Bronchial epithelial cell (primary cell): ENCODE measurements at regions not wholly inside any gene's neighbourhood (a gene's known extent, or its start where the extent isn't known, plus 50 kb on each side); places are given as distances from the start of the nearest gene placed in this dataset.

Experiments
- DNase-seq: peaks from one replicate; pipeline ENCODE4 v3.0.0-alpha.2; 2010; ENCODE audit warnings: low read depth
- FAIRE-seq: peaks from 2 replicates; lab custom pipeline; 2011; peaks lifted over from hg19 to GRCh38; lab: Jason Lieb, UNC
- H3K27me3 ChIP-seq: 2 replicates; pipeline ENCODE4 v1.5.1; 2011; ENCODE audit warnings: low read length; ENCODE audit not compliant: control insufficient read depth, insufficient read depth
- H3K36me3 ChIP-seq: 2 replicates; pipeline ENCODE4 v1.5.1; 2011; ENCODE audit warnings: low read length; ENCODE audit not compliant: control insufficient read depth, insufficient read depth
- H3K4me3 ChIP-seq: 2 replicates; pipeline ENCODE4 v1.5.1; 2011; ENCODE audit warnings: mild to moderate bottlenecking, low read depth, low read length, control low read depth
- TF ChIP-seq, protein P1 (sequence below): IDR thresholded peaks from 2 replicates; pipeline ENCODE4 v1.5.1; 2011; ENCODE audit warnings: mild to moderate bottlenecking, moderate library complexity, low read length, control low read depth, inconsistent platforms; ENCODE audit not compliant: insufficient read depth, severe bottlenecking

DNA sequence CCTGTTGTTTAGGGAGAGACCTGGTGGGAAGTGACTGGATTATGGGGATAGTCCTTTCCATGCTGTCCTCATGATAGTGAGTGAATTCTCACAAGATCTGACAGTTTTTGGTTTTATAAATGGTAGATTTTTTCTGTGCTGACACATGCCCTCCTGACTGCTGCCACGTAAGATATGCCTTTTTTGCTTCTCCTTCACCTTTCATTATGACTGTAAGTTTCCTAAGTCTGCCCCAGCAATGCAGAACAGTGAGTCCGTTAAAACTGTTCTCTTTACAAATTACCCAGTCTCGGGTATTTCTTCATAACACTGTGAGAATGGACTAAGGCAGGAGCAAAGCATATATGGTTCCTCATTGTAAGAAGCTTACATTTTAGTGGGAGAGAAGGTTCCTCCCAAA is 1727.2 kb downstream of the NCAM2 start:
- Histone ChIP-seq H3K27me3 (no peaks in the 10 kb centered on the region), H3K4me3 (no peak overlapping the region), H3K36me3 (no peaks in the 10 kb centered on the region)
- TF ChIP-seq, protein P1, sequence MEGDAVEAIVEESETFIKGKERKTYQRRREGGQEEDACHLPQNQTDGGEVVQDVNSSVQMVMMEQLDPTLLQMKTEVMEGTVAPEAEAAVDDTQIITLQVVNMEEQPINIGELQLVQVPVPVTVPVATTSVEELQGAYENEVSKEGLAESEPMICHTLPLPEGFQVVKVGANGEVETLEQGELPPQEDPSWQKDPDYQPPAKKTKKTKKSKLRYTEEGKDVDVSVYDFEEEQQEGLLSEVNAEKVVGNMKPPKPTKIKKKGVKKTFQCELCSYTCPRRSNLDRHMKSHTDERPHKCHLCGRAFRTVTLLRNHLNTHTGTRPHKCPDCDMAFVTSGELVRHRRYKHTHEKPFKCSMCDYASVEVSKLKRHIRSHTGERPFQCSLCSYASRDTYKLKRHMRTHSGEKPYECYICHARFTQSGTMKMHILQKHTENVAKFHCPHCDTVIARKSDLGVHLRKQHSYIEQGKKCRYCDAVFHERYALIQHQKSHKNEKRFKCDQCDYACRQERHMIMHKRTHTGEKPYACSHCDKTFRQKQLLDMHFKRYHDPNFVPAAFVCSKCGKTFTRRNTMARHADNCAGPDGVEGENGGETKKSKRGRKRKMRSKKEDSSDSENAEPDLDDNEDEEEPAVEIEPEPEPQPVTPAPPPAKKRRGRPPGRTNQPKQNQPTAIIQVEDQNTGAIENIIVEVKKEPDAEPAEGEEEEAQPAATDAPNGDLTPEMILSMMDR: no peak
- FAIRE-seq: no peak
- DNase-seq: no peak

DNA sequence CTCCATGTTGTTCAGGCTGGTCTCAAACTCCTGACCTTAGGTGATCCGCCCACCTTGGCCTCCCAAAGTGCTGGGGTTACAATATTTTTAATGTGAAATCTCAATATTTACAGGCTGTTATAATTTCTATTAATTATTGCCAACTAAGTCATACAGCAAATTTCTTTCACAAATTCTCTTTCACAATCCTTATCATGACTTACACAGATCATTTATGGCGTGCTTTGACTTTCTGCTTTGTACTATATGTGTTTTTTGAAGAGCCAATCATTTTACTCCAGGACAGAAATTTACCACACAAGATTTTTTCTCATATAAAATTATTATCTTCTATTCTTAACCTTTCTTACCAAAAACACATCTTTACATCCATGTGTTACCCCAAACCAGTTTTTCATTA is 1729.9 kb downstream of the NCAM2 start:
- FAIRE-seq (no peak), DNase-seq (no peak)
- no peaks in the 10 kb centered on the region for H3K36me3 ChIP-seq
- TF ChIP-seq, protein P1: no peak
- H3K27me3 ChIP-seq: no peaks in the 10 kb centered on the region
- H3K4me3 ChIP-seq: no peak overlapping the region

DNA sequence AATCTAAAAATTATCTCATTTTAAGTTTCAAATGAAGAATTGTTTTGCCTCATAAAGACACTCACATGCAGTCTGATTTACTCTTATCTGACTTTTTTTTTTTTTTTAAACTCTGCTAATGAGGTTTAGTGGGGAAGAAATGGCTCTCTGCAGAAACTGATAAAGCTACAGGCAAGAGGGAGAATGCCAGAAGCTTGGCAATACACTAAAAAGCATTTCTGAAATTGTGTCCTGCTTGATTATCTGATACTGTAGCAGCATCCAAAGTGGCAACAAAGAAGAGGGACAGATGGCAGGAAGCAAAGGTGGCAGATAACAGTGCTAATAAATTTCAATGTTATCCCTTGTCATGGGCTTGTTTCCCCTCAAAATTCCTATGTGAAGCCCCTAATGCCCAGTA is 1744.9 kb downstream of the NCAM2 start:
- H3K27me3 ChIP-seq: no peaks in the 10 kb centered on the region
- H3K4me3 ChIP-seq: no peak overlapping the region
- no peaks in the 10 kb centered on the region for H3K36me3 ChIP-seq
- FAIRE-seq: no peak
- no peak for DNase-seq
- TF ChIP-seq, protein P1: no peak

DNA sequence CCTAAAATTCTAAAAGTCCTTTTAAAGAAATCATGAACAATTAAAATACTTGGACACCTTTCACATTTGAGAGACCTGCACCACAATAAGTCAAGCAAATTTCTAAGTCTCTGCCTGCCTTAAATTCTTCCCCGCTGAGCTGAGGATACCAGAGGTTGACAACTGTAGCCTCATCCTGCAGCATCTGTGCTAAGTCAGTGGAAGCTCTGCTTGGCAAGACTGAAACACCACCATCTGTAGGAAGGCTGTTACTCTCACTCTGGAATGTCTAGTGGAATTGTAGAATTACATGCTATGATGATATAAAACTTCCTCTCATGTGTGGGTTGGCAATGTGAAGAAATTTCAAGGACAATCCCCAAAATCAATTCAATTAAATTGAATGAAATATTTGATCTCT is 1756.5 kb downstream of the NCAM2 start:
- FAIRE-seq: no peak

DNA sequence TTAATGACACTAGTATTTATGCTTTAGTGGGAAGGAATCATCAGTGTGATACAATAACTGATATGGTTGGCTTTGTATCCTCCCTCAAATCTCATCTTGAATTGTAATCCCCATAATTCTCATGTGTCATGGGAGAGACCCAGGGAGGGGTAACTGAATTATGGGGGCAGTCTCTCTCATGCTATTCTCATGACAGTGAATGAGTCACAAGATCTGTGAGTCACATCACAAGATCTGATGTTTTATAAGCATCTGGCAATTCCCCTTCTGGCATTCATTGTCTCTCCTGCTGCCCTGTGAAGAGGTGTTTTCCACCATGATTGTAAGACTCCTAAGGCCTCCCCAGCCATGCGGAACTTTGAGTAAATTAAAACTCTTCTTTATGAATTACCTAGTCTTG is 1760.3 kb downstream of the NCAM2 start:
- DNase-seq: peak; percentile 10
- FAIRE-seq: no peak
- H3K36me3 ChIP-seq: no peaks in the 10 kb centered on the region

More for the DNA sequence above, 1756.5 kb downstream of the NCAM2 start:
- Histone ChIP-seq H3K4me3 (no peak overlapping the region), H3K36me3 (no peaks in the 10 kb centered on the region), H3K27me3 (no peaks in the 10 kb centered on the region)
- no peak for DNase-seq
- TF ChIP-seq, protein P1: no peak

DNA sequence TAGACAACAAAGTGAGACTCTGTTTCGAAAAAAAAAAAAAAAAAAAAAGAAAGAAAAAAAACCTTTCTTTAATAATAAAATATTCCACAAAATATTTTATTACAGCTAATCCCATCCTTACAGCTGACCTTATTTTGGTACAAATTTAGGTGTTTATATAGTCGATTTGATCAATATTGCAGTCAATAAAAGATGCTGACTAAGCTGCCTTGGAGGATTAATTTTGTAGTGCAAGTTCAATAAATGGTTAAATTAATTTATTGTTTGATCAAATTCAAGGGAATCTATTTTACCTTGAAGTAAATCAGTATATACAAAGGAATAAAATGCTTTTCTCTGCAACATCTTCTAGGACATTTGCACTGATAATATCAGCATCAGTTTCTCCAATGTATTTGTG is 1764.3 kb downstream of the NCAM2 start:
- no peaks in the 10 kb centered on the region for H3K36me3 ChIP-seq
- no peak for DNase-seq
- H3K27me3 ChIP-seq: no peaks in the 10 kb centered on the region
- TF ChIP-seq, protein P1: no peak
- no peak overlapping the region for H3K4me3 ChIP-seq
- no peak for FAIRE-seq

More for the DNA sequence above, 1760.3 kb downstream of the NCAM2 start:
- Histone ChIP-seq H3K27me3 (no peaks in the 10 kb centered on the region), H3K4me3 (no peak overlapping the region)
- TF ChIP-seq, protein P1: no peak
